ENCODE measurements at regions not wholly inside any gene's neighbourhood (a gene's known extent, or its start where the extent isn't known, plus 50 kb on each side); places are given as distances from the start of the nearest gene placed in this dataset.

DNA sequence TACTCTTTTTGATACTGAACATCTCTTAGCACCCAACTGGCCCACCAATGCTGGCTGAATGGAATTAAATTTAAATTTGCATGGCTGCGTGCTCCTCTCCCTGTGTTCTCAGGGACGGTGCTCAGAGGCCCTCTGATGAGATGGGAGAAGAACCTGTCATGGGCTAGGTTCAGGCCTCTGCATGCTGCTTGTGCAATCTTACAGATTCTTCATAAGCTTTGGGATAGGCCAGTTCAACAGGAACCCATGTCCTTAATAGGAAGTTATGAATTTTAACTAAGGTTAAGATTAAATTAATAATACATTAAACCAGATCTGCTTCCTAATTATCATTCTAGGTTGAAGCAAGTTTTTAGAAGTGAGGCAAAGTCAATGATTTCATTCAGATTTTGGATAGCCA is 119.7 kb upstream of the LRIG3 start:
- DNase-seq = no peak

- DNase-seq = no peak
Measured at GRCh38 chr12:59039005-59039404, 118.7 kb upstream of the LRIG3 start.

DNA sequence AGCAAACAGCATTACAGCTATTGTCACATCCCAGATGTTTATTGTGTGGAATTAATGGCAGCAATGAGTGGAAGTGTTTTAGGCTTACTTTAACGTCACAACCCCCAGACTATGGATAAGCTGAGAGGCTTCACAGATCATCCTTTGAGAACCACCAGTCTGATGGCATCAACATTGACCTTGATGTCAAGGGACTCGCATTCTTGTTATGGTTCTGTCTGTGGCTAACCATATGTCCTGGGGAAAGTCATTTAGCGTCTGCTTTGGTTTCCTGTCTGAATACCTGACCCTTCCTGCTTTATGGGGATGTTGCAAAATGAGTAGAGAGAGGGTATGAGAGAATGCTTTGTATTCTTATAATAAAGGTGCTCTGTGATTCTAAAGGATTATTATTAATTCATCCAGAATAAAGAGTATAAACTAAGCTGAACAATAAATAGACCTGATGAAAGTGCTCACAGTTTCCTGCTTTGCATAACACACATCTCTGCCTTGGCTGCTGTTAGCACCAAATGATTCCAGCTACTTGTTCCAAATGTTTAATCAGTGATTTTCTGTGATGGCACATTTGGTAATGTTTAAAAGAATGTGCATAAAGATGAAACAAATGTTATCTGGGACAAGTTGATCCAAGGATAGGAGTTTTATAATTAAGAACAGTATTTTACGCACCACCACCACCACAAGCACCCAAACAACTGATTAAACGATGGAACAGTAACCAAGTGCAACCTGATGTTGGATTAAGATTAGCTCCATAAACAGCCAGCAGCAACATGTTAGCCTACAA is 116.9 kb upstream of the LRIG3 start:
- no peak for DNase-seq

DNA sequence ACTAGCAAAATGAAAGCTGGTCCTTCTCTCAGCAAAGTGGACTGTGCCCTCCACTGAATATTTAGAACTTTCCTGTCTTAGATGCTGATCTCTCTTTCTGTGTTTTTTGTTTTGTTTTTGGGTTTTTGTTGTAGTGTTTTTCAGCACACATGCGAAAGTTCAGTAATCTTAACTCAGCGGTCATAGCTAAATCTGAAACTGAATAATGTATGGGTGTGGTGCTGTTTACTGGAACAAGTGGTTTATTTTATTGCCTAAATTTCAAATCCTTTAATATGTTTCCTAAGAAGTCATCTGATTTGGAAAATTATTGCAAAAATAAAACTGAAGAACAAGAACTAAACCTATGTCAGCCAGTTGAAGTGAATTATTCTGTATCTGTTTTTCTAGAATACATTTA is 116.0 kb upstream of the LRIG3 start:
- DNase-seq = no peak

DNA sequence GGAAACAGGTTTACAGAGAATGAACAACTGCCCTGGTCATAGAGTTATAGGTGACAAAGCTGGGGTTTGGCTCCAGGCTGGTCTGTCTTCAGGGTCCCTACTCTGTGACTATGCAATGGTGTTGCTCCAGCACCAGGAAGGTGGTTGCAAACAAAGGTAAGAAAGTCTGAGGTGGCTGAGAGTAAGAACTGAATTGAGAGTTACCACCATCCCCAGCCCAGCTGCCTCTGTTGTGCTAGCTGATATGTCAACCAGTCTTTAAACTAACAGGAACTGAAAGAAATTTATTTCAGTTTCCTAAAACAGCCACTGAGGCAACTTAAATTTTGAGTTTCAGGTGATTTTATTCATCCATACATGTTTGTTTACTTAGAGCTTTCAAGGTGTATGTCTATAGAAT is 111.0 kb upstream of the LRIG3 start:
- no peak for DNase-seq

DNA sequence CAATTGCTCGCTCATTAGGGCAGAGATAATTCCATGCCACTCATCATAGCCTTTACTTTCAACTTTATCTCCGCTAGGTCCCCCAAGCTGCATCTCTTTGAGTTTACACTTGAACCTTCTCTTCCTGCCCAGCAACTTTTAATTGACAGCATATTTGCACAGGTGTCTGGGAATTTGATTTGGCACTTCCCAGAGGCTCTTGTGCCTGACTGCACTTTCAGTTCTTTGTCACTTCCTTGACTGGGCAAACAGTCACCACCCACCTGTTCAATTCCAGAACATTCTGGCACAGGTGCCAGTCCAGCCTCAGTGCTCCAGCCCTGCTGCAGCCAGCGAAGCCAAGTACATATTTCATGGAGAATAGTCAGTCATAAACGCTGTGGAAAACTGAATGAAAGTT is 110.1 kb upstream of the LRIG3 start:
- peak in 2 of 3 experiments; percentile 7 to 47 for DNase-seq

GRCh38 chr12:59027199-59027598 is 106.9 kb upstream of the LRIG3 start:
- no peak for DNase-seq

- no peak for DNase-seq
Measured at GRCh38 chr12:59023861-59024424, 103.6 kb upstream of the LRIG3 start.

- DNase-seq = no peak
Measured at GRCh38 chr12:59020073-59020946, 100.0 kb upstream of the LRIG3 start.

DNA sequence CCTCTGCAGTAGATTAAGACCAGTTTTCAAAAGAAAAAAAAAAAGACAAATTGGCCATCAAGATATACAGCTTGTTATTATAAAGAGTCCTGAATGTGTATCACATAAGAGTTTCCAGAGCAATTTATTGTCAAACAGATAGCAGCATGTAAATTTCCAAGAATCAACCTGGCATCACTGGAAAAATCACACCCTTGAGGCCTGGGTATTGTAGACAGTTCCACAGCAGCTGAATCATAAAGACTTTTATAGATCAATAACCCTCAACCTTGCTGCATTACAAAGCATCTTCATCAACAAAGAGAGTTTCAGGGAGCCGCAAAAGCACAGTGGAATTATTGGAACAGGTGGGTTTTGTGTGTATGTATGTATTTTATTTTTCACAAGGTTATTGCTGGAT is 94.6 kb upstream of the LRIG3 start:
- peak in 1 of 3 experiments; percentile 4 for DNase-seq

DNA sequence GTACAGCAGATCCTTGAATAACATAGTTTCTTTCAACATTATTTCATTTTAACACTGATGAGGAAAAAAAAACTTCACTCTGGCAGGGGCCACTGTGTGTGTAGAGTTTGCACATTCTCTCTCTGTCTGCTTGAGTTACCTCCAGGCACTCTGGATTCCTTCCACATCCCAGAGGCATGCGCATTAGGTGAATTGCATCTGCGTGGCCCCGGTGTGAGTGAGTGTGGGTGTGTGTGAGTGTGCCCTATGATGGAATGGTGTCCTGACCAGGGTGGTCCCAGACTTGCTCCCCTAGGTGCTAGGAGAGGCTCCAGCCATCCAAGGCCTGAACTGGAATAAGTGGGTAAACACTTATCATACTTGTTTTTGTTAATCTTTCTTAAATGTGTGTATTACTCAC is 90.6 kb upstream of the LRIG3 start:
- no peak for DNase-seq

GRCh38 chr12:59010118-59010517 is 89.8 kb upstream of the LRIG3 start:
- no peak for DNase-seq

GRCh38 chr12:59007620-59008019 is 87.3 kb upstream of the LRIG3 start:
- DNase-seq = no peak

DNA sequence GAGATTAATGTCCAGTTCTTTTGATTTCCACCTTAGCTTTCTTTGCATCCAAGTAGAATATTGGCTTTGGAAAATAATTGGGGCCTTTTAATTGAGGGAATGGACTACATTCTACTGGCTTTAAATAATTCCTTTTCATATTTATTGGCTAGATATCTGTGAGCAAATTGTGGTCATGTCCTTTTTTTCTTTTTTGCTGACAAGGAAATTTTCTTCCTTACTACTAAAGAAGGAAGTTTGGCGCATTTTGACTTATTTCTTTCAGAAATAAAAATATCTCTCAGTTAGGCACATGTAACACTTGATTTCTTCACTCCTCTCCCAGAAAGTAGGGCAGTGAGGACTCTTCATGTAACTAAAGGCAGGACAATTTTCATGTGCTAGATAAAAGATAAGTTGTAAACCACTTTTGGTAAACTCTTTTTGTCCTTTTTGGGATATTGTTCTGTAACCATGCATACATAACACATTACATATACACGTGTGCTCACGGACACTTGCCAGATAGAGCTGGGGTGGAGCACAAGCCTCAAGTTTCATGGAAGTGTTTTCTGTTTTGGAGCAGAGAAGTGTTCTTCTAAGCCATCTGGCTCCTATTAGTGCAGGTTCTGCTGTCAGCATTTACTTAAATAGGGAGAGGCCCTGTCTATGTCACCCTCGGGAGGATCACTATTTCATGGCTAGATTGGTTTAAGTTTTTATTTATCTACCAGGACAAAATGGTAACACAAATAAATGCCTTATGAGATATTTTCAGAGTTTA is 85.1 kb upstream of the LRIG3 start:
- peak in 1 of 3 experiments; percentile 8 for DNase-seq

DNA sequence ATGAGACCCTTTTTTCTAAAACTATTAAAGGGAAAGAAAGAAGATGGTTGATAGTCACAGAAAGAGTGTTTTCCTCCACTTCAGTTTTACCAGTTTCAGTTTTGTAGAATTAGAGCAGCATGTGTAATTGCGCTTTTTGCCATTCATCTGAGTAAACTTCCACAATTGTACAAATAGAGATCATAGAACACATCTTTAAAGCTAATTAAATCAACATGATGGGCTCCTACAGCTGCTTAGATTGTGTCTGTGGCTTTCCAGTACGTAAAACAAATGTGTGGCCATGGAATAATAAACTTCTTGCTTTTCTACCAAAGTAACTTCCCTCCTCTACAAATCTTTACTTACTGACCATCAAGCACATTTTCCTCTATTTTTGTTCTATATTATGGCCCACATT is 84.2 kb upstream of the LRIG3 start:
- DNase-seq = peak in 1 of 3 experiments; percentile 37

DNA sequence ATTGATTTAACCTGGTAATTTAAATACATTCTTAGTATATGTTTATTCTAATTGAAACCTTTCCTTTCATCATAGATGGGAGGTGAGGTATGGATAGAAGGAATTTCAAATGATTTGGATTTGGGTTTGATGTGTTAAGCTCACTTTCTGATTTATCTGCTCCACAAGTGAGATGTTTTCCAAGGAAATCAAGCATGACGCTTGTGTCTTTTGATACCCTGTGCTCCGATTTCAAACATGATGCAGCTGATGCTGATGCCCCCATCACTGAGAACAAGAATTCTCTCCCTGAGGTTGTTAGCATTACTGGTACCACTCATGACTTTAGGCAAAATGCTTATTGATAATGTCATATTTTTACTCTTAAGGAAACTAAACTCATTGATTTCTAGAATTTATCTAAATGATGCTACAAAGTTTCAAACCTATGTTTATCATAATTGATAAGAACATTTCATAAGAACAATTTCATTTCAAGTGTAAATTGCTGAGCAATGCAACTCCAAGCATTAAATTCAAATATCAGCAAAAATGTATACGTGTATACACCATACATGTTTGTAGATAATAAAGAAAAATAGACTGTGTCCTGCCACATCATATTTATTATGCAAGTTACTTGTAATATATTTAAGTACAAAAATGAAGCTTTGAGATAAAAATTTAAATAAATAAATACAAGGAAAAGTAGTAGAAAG is 75.5 kb upstream of the LRIG3 start:
- no peak for DNase-seq

DNA sequence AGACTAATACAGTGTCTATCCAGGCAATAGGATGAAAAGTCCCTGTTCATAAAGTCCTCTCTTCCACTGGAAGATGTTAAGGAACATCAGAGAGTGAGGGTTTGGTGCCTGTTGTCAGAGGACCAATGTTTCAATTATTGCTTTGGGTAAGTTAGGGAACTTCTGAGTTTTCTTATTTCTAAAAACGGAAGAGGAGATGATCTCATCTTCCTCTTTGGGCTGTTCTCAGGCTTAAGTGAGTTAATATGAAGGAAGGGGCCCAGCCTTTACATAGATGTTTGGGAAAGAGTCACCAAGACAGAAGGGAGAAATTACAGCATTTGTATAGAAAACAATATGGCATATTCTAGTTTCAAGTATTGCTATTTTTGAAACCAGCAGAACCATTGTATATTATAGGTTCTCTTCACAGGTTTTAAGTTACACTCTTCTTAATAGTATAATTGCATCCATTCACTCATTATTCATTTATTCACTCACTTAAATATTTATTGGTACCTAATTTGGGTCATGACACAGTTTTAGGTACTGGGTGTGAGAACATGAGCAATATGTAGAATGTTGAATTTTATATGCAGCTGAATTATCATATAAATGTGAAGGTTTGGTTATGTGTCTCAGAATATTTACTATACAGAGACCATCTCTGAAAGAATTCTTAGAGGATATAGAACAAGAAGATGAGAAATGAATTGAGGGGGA is 68.5 kb upstream of the LRIG3 start:
- no peak for DNase-seq

DNA sequence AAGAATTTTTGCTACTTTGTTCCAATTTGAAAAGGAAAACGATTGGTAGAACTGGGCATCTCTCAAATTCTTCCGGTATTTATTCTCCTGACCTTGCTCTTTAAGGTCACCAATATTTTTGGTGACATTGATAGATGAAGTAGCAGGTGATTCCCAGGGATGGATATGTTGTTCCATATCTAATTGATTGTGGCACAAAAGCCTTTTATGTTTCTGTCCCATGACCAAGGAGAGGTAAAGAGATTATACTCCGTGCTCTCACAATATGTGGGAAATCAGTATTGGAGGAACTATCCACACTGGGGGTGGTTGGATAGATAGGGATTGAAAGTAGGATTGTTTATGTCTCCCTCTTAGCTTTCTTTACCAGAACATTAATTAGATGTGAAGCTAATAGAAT is 61.7 kb upstream of the LRIG3 start:
- no peak for DNase-seq

GRCh38 chr12:58980768-58981167 is 60.5 kb upstream of the LRIG3 start:
- no peak for DNase-seq

GRCh38 chr12:58978717-58979116 is 58.4 kb upstream of the LRIG3 start:
- DNase-seq = no peak

- no peak for DNase-seq
Measured at GRCh38 chr12:58977476-58977875, 57.2 kb upstream of the LRIG3 start.

GRCh38 chr12:58976146-58976545 is 55.8 kb upstream of the LRIG3 start:
- no peak for DNase-seq
